NCI-H446 treated with DMSO at 0.1 percent for 48 hours (cell line): ENCODE measurements at regions not wholly inside any gene's neighbourhood (a gene's known extent, or its start where the extent isn't known, plus 50 kb on each side); places are given as distances from the start of the nearest gene placed in this dataset.

Experiments
- DNase-seq: peaks from one replicate; lab custom pipeline; 2025; lab: John Stamatoyannopoulos, UW

DNA sequence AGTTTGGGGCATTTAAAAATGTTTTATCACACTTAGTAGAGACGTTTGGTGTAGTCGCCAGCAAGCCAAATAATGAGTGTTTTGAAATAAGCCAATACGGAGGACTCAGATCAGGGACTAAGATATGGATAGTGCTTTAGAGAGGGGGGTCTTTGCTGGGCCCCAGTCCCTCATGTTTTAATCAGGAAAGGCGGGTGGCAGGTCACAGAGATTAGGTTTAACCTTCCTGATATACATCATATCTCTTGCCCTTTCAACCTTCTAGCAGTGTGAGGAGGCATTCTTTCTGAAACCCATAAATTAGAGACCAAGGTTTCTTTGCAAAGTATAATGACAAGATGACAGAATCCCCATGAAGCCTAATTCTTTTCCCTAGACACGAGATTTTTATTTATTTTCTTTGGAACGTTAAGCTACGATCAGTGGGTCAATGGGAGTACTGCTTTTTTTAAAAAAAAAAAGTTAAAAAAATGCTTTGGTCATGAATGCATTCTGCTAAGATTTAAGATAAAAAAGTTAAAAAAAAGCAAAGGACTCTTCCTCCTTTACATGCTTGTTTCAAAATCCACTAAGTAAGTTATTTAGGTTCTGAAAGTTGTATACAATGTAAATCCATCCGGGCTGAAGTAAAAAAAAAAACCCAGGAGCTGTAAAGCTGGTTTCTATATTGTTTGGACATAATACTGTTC, 572.1 kb upstream of the SALL1 start:
- DNase-seq, result no peak

DNA sequence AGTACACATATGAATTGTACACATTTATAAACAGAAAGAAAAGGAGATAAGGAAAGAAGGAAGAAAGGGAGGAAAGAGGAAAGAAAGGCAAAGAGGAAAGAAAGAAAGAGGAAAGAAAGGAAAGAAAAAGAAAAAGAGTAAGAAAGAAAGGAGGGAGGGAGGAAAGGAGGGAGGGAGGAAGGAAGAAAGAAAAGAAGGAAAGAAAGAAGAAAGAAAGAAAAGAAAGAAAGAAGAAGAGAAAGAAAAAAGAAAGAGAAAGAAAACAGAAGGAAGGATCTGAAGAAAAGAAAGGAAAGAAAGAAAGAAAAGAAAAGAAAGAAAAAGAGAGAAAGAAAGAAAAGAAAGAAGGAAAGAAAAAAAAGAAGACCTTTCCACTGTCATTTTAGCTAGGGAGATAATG, 571.4 kb upstream of the SALL1 start:
- DNase-seq, result no peak

DNA sequence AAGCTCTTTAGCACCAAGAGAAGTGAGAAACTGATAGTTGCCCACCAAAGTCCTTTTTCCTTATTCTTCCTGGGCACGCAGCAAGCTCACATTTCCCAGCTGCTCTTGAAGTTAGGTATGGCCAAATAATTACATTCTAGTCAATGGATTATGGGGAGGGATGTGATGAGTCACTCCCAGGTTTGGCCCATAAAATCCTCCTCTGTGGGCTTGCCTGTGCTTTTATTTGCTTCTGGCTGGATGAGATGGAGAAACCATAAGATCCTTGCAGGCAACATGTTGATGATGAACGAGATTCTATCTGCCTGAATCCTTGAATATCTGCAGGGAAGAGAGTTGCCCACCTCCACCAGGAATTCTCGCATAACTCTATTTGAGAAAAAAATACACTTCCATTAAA, 568.3 kb upstream of the SALL1 start:
- no peak for DNase-seq

DNA sequence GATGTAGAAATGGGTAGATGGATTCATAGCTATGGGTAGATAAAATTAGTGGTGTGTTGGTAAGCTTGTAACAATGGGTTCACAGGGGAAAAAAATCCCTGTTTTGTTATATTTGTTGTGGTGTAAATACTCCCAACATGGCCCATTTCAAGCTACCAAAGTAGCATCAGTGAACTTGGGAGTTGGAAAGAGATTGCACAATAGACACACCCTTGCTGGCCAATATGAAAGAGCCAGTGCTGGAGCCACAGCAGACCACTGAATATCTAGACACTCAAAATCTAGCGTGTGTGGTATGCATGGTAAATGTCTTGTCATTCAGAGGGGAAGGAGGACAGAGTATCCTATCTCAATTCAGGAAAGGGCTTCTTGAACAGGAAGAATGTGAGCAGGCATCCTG, 565.1 kb upstream of the SALL1 start:
- DNase-seq, result no peak

DNA sequence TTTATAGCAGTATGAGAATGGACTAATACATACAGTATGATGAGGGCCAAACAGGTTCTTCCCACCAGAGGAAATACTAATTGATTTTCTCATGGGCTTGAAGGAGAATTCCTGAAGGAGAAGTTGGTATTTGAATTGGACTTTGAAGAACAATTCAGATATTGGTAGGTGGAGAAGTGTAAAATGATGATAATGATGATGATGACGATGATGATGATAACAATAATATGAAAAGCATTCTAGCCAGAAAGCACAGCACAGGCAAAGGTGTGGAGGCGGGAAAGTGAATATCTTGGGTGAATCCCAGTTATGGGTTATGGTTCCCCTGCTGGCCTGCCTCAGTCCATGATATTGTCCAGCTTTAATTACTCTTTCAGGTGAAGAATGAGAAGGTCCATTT, 562.4 kb upstream of the SALL1 start:
- no peak for DNase-seq

DNA sequence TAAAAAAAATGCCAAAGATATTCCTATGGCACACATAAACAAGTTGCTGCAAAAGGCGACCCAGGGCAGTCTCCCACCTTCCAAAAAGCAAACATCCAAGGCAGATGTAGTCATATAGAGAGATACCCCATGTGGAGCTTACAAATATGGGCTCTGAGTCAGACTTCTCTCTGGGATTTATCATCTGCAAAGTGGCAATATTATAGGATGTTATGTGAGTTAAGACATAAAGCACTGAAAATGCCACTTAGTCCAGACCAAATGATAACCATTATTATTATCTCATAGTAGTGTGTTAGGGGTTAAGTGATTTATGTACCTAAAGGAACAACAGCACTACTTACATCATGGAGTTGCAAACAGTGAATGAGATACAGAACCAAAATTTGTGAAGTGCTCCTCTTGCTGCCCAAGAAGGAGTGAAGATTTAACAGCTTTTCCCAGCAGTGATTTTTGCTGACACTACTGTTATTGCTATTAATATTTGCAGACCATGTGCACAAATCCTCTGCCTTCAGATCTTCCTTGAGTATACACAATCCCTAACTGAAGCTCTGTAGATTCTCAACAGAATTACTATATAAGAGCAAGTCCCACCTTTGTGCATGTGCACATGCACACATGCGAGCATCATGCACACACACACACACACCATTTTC, 560.0 kb upstream of the SALL1 start:
- DNase-seq, result no peak

DNA sequence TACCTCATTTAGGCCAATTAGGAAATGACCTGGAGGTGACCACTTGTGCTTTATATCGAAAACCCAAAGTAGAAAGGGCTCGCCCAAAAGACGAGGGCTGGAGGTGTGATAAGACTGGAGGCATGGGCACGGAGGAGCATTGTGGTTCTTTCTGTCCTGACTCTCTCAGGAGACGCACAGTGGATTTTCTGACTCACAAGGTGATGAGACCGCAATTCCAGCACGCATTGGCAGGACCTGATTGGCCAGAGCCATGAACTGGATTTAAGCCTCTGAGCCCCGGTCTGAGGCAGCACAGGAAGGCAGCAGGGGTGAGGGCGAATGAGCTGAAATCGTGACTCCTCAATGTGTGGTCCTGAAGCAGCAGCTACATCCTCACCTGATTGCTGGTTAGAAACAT, 559.1 kb upstream of the SALL1 start:
- no peak for DNase-seq

DNA sequence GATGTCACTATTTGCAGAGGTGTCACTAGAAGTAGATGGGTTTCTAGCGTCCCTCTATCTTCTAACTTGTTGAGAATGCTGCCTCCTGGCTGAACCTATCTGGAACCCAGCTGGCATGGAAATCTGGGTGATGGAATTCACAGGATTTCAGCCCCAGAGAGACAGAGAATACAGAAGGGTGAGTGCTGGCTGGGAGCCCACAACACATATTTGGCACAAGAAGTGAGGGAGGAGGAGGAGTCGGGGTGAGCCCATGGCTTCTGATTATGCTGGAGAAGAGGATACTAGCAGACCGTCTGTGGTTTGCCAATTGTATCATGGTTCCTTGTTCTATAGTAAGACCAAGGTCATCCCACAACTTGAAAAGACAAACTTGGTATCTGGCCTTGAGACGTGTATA, 557.8 kb upstream of the SALL1 start:
- no peak for DNase-seq

DNA sequence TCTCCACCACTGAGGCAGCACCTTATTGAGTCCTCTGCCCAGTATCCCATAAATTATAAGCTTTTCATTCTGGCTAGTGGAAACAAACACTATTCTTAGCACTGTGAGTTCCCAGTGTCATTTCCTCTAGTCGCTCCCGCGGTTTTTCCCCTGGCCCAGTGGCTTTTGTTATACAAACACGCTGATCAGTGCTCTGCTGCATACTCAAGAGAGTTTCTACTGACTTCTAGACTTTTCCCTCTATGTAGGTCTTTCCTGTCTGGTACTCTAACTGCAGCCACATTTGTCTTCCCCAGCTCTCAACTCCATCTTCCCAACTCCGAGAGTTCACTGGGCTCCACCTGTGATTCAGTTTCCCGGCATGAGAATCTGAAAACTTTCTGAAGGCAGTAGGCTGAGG, 556.6 kb upstream of the SALL1 start:
- DNase-seq, result no peak

DNA sequence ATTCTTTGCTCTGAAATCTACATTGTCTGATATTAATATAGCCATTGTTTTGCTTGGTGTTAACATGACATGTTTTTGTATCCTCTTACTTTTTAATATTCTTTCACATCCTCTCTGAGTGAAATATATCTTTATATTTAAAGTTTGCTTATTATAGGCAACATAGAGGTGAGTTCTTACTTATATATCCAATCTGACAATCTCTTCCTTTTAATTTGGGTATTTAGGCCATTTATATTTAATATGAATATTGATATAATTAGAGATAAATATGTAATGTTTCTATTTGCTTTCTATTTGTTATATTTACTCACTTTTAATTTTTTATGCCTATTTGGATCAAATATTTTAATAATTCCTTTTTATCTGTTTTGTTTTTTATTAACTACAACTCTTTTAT, 554.1 kb upstream of the SALL1 start:
- no peak for DNase-seq

DNA sequence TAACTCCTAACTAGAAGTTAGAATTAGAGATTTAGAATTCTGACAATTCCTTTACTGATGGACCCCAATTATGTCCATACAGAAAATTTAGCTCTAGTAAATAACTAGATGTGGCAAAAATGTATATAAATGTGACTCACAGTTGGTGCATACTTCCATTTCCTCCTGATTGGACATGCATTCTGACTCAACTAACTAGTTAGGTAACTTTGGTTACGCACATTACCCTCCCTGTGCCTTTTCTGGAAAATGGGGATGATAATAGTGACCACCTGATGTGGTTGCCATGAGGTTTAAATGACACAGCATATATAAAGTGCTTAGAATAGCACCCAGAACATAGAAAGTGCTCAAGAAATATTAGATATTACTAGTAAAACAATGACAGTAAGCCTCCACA, 550.0 kb upstream of the SALL1 start:
- no peak for DNase-seq

DNA sequence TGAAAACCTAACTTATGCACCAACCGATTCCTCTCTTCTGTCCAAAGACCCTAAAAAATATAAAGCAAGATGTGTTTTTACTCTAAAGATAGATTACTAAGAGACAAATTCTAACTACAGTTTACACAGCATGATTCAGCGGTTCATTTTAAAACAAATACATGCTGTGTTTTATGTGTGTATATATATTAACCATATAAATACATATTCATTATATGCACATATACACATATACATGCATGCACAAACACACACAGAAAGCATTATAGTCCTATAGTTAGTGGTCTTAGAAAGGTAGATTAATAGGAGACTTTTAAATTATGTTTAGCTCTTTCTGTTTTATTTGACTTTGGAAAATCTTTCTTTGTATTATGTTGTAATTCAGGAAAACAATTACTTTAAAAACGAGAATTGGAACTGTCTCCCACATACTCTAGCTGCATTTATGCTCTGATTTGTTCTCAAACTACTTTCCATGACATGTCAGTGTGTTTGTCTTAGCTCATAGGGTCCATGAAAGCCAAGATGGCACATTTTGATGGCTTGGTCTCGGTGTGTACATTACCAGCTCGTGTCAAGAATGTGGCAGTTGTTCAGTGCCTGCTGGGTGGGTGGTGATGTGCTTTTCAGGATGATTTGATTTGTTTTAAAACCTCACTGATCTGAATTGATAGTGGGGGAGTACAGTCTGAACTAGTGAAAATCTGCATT, 548.8 kb upstream of the SALL1 start:
- DNase-seq, result no peak

DNA sequence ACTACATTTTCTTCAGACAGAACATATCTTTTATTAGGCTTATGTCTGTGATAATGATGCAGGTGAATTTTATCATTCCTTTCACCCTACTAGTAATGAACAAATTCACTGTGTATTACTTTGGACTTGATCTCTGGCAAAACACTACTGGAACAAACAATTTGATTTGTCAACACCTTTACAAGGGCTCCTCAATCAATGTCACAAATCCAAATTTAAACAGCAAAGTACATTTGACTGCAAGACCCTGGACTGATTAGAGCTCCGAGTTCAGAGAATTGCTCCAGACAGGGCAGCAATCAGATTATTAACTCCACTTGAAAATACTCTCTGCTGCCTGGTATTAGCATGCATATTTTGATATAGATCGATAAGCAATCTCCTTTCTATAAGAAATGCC, 547.6 kb upstream of the SALL1 start:
- no peak for DNase-seq

DNA sequence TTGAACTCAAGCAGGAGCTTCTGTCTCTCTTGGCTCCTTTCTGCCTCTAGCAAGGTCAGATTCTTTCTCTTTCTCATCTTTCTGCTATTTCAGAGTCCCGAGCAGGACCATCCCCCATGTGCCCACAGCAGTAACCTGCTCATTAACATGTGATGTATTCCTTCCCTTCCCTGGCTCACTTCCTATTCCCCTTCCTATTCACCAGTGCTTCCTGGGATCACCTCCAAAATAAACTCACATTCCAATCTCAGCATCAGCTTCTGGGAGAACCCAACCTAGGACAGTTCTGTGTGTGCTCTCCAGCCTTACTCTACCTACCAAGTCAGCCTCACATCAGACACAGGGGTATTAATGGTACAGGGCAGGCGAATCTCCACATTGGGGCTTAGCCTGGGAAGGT, 546.4 kb upstream of the SALL1 start:
- no peak for DNase-seq

DNA sequence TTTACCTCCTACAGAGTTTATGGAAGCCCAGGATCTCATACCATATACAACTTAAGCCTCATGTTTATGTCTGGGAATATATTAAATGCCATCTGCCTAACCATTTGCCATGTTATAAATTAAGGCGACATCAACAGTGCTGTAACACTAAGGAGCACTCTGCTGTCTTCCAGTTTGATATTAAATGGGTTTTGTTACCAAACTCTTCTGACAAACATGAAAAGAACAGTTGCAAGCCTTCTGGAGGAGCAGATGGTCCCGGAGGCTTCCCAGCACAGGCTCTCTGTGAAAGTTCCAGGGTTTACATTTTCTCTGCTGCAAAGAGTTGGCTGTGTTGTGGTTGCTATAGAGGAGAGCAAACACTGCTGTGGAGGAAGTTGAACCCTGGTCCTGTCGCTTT, 545.3 kb upstream of the SALL1 start:
- no peak for DNase-seq

DNA sequence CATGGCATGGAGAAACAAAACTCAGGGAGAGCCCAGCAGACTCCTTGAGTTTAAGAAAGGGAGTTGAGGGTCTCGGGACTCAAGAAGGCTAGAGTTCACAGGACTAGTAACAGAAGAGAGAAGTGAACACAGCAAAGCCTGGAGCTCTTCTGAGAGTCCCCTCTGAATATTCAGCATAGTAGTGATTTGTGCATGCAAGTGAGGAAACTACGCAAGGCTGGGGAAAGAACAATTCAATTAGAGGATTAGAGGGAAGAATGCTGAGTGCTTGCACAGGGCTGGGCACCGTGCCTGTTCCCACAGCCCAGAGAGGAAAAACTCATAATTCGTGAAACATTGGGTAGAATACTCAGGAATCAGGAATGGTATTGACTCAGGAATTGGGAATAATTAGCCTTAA, 540.0 kb upstream of the SALL1 start:
- DNase-seq, result no peak

DNA sequence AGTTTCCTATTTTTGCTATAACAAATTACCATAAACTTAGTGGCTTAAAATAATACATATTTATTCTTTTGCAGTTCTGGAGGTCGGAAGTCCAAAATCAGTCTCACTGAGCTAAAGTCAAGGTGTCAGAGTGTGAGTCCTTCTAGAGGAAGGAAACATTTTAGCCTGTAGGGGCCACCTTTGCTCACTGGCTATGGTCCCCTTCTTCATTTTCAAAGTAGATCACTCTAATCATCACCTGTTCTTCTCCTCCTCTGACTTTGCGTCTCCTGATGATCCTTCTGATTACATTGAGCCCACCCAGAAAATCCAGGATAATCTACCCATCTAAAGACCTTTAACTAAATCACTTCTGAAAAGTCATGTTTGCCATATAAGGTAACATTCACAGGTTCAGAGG, 534.4 kb upstream of the SALL1 start:
- DNase-seq, result no peak

DNA sequence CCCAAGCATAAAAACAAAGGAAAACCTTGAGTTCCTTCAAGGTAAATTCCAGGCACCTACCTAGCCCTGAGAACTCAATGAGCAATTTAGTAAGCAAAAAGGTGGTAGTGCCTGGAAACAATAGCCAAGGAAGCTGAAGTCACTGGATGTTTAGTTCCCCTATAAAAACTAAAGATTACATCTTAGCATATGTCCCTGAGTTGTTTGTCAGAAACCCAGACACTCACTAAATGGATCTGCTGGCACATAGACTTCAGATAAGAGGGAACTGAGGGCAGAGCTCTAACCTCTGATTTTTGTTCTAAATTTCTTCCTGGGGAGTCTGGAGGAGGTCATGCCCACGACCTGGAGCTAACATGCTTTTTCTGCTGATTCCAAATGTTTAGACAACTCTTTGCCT, 532.8 kb upstream of the SALL1 start:
- no peak for DNase-seq

DNA sequence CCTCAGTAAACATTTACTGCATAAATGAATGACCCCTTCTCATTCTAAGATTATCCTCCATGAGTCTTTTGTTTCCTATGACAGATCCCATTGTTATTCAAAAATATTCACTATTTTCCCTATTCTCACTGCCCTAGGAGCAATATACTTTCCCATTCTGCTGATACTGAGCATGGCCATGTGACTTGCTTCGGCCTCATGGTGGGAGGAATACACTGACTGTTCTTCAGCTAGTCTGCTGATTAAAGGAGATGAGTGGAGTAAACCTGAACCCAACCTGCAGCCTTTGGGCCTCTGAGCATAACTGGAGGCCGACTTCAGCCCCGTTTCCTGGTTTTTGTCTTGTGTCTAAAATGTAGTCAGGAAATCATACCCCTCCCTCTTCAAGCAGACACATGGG, 531.8 kb upstream of the SALL1 start:
- DNase-seq, result no peak

DNA sequence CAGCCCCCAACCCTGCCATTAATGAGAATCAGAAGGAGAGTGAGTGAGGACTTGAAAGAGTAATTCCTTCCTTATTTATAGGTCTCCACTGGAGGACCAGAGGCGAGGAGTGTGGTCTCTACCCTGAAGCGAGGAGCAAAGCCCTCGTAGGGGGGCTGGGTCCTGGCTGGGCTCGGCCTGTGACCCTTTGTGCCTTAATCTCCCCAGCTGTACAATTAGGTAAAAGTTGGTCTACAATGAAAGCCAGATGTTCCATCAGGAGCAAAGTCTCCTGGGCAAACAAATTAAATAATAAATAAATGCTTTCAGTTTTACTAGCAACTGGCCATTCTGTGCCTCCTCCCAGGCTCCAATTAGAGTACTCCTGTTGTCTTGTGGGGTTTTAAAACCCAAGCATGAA, 523.5 kb upstream of the SALL1 start:
- DNase-seq, result no peak

DNA sequence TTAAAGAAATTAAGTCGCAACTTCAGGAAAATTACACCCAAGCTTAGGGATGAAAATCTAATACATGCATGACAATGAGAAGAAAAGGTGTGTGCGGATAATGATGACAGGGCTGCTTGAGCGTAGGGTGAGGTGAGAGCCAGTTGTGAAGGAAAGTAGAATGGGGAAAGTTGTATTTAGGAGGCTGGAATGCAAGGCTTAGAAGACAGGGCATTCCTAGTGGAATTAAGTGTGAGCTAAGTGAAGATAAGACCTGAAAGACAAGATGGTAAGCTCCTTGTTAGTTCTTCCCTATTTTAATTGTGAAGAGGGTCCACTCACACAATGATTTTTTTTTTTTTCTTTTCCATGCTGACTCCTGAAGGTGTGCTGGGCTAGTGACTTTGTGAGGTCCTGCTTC, 519.5 kb upstream of the SALL1 start:
- no peak for DNase-seq

DNA sequence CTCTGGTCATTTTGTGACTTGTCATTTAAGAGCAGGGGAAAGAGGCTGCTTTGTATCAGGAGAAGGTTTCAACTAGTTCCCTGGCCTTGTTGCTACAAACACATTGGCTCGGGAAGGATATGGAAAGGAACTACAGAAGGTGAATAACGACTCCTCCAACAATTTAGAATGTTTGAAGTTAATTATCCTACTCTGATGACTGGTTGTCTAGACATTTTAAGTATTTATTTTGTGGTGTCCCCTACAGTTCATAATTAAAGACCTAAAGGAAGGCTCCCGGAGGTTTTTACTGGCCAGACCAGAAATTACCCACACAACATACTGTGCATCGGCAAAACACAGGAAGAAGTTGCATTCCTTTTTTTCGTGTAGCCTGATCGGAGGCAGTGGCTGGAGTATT, 515.8 kb upstream of the SALL1 start:
- no peak for DNase-seq

DNA sequence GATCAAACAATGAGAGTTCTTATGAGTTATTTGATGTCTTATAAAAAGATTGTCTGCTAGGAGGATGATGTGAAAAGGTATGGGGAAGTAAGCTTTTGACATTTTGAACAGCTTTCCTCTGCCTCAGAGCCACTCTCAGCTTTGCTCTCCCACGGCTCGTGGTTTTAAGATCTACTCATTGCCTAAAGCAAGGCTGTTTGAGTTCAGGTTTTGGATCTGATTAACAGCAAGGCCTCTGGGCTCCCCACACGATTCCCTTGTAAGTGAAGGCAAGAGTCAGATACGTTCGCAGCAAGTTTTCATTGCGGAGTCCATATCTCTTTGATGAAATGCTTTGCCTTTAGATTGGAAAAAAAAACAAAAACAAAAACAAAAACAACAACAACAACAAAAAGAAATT, 515.0 kb upstream of the SALL1 start:
- no peak for DNase-seq
